Omental fat pad (tissue), 3 donors: ENCODE measurements at regions not wholly inside any gene's neighbourhood (a gene's known extent, or its start where the extent isn't known, plus 50 kb on each side); places are given as distances from the start of the nearest gene placed in this dataset.
"Not testable (repeated sequence)": the region's sequence is repeated elsewhere in the genome, so short reads cannot be mapped to it uniquely, and the experiment has no call there.

ENCODE experiments used
- ATAC-seq: fragments of 150-250 bp; one replicate; pipeline ENCODE4 v1.9.1; 2016; ENCODE audit warnings: mild to moderate bottlenecking, moderate library complexity; ENCODE audit not compliant: low FRiP score
- DNase-seq: peaks from one replicate; pipeline ENCODE4 v3.0.0-alpha.2; 2019; ENCODE audit warnings: low spot score
- CTCF ChIP-seq, 3 donors: fragments of 450-650 bp; IDR thresholded peaks; one replicate each; pipeline ENCODE4 v1.5.1; 2016 to 2017; ENCODE audit warnings: antibody characterized with exemption in 3 of 3, mild to moderate bottlenecking in 3 of 3, moderate library complexity in 2 of 3

GRCh38 chr13:68719815-68720214 lies 1387.8 kb upstream of the ATXN8OS start:
- no peak for ATAC-seq
- TF ChIP-seq CTCF (IDR thresholded peaks at IDR 0.05), result no peak

DNA sequence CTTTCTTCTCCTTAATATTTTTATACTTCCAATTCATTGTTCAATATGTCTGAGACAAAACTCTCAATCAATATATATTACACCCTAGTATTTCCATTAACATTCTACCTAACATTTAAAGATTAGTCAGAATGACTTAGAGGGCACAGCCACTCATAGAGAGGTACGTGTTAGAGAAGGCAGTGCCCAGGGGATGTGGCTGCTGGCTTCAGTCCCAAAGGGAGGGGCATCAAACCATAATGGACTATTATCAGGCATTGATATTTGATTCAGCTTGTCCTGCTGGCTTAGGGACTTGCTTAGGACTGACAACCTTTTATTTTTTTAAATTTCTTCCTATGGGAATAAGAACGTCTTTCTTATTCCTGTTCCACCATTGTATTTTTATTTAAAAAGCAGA lies 1392.0 kb upstream of the ATXN8OS start:
- ATAC-seq, result no peak

More at GRCh38 chr13:68719815-68720214, 1387.8 kb upstream of the ATXN8OS start:
- no peak for DNase-seq

GRCh38 chr13:68714292-68714691 lies 1393.3 kb upstream of the ATXN8OS start:
- DNase-seq, result no peak
- TF ChIP-seq CTCF (IDR thresholded peaks at IDR 0.05), result no peak
- ATAC-seq, result no peak

More for the DNA sequence above, 1392.0 kb upstream of the ATXN8OS start:
- no peak for DNase-seq
- TF ChIP-seq CTCF (IDR thresholded peaks at IDR 0.05), result no peak

GRCh38 chr13:68713394-68713793 lies 1394.2 kb upstream of the ATXN8OS start:
- no peak for TF ChIP-seq CTCF (IDR thresholded peaks at IDR 0.05)
- DNase-seq (no peak), ATAC-seq (no peak)

GRCh38 chr13:68708336-68708908 lies 1399.2 kb upstream of the ATXN8OS start:
- DNase-seq, result no peak
- ATAC-seq, result no peak
- TF ChIP-seq CTCF (IDR thresholded peaks at IDR 0.05), result no peak

- DNase-seq, ATAC-seq: not testable (repeated sequence)
These were observed 1401.6 kb upstream of the ATXN8OS start for GRCh38 chr13:68706044-68706443.

DNA sequence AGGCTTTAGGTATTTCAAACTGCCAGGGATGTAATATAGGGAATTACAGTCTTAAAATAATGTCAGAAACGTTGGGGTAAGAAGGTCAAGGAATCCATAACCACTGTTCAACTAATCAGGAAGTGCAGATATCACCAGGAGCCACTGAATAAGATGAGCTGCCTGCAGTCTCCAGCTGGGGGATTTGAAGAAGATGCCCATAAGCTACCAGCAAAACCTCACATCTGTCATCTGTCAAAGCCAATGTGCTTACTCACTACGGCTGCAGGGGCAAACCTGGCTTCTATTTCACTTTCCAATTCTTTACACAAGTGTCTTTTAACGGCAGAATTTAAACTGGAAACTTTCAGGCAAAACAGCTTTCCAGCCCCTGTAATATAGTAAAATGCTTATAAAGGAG lies 1410.1 kb upstream of the ATXN8OS start:
- ATAC-seq (no peak), DNase-seq (no peak)
- TF ChIP-seq CTCF (IDR thresholded peaks at IDR 0.05), result no peak

- DNase-seq (no peak), ATAC-seq (no peak)
- TF ChIP-seq CTCF (IDR thresholded peaks at IDR 0.05), result no peak
These were observed 1410.7 kb upstream of the ATXN8OS start for GRCh38 chr13:68696907-68697306.
